RWPE1 (cell line): ENCODE measurements at regions not wholly inside any gene's neighbourhood (a gene's known extent, or its start where the extent isn't known, plus 50 kb on each side); places are given as distances from the start of the nearest gene placed in this dataset.

ENCODE experiments used
- CTCF ChIA-PET: fragments of 350-600 bp; sonication (Branson Sonifier 250); formaldehyde crosslinking; extraction: SDS; loops from one replicate; lab custom pipeline; 2021; lab: Yijun Ruan, JAX
- POLR2A ChIA-PET: fragments of 400-600 bp; formaldehyde crosslinking; extraction: SDS; loops from one replicate; lab custom pipeline; 2020; ENCODE audit warnings: antibody characterized with exemption; ENCODE audit not compliant: low non-redundant PET; lab: Yijun Ruan, JAX
- DNase-seq: peaks from one replicate; pipeline ENCODE4 v3.0.0; 2012; ENCODE audit warnings: low spot score
- H3K27ac ChIP-seq: fragments of 450-650 bp; 2 replicates; pipeline ENCODE4 v1.5.1; 2017
- CTCF ChIP-seq: fragments of 450-650 bp; conservative IDR thresholded peaks from 2 replicates; pipeline ENCODE4 v1.5.1; 2017; ENCODE audit warnings: low read depth, mild to moderate bottlenecking

GRCh38 chr6:112839525-112839961 is 492.4 kb downstream of the RFPL4B start:
- peak; percentile 6 for DNase-seq
- POLR2A ChIA-PET, result no interaction called here
- CTCF ChIA-PET, result interaction anchor here (0.7 kb wide), 1 partner anchor 1030 kb away, joined by 5 read pairs; no protein-coding TSS in a partner anchor
- no peak overlapping the region for H3K27ac ChIP-seq
- no peak for TF ChIP-seq CTCF

- CTCF ChIA-PET, result interaction anchor here (0.6 kb wide), 1 partner anchor 274 kb away, joined by 3 read pairs; no protein-coding TSS in a partner anchor
- no peak for TF ChIP-seq CTCF
- no peak overlapping the region for H3K27ac ChIP-seq
- POLR2A ChIA-PET, result no interaction called here
- no peak for DNase-seq
These were observed 494.6 kb downstream of the RFPL4B start for GRCh38 chr6:112841553-112842329.

GRCh38 chr6:112842330-112842685 is 495.2 kb downstream of the RFPL4B start:
- no peak for DNase-seq
- no peak overlapping the region for H3K27ac ChIP-seq
- ChIA-PET POLR2A (no interaction called here), CTCF (no interaction called here)
- TF ChIP-seq CTCF, result no peak

GRCh38 chr6:112846681-112847080 is 499.6 kb downstream of the RFPL4B start:
- H3K27ac ChIP-seq, result no peak overlapping the region
- no peak for TF ChIP-seq CTCF
- DNase-seq, result no peak
- CTCF ChIA-PET, result interaction anchor here (0.7 kb wide), 1 partner anchor 336 kb away, joined by 3 read pairs; no protein-coding TSS in a partner anchor
- POLR2A ChIA-PET, result no interaction called here

GRCh38 chr6:112851146-112851545 is 504.0 kb downstream of the RFPL4B start:
- CTCF ChIA-PET, result no interaction called here
- POLR2A ChIA-PET, result no interaction called here
- no peak overlapping the region for H3K27ac ChIP-seq
- no peak for DNase-seq
- TF ChIP-seq CTCF, result no peak

- no peak for DNase-seq
- POLR2A ChIA-PET, result no interaction called here
- TF ChIP-seq CTCF, result no peak
- H3K27ac ChIP-seq, result no peak overlapping the region
- CTCF ChIA-PET, result no interaction called here
These were observed 506.0 kb downstream of the RFPL4B start for GRCh38 chr6:112853162-112853561.
